SK-N-MC (cell line): ENCODE measurements at regions not wholly inside any gene's neighbourhood (a gene's known extent, or its start where the extent isn't known, plus 50 kb on each side); places are given as distances from the start of the nearest gene placed in this dataset.

Source experiments
- EZH2 ChIP-seq: fragments of 200-600 bp; sonication (generic); IDR thresholded peaks from one replicate; pipeline ENCODE4 v1.6.1; 2017; ENCODE audit warnings: antibody characterized with exemption
- FOXP2 ChIP-seq: optimal IDR thresholded peaks from 2 replicates; pipeline ENCODE3; 2011; ENCODE audit warnings: mild to moderate bottlenecking, moderate library complexity; ENCODE audit not compliant: insufficient read depth; ENCODE audit errors: extremely low read length, control extremely low read depth
- POLR2AphosphoS5 ChIP-seq: IDR thresholded peaks from 2 replicates; pipeline ENCODE4 v1.6.1; 2012; ENCODE audit warnings: mild to moderate bottlenecking, low read depth, low read length, borderline replicate concordance

- TF ChIP-seq EZH2 (no peak), POLR2AphosphoS5 (no peak), FOXP2 (no peak)
Observed at GRCh38 chr15:62495670-62496614, 330.9 kb upstream of the C2CD4B start.
